Upper lobe of left lung (tissue), 4 donors: ENCODE measurements at regions not wholly inside any gene's neighbourhood (a gene's known extent, or its start where the extent isn't known, plus 50 kb on each side); places are given as distances from the start of the nearest gene placed in this dataset.

ENCODE experiments used
- CTCF ChIP-seq, 6 experiments: fragments of 450-650 bp in 4 of 6; fragments of 200-600 bp in 2 of 6; sonication (generic) in 2 of 6; IDR thresholded peaks; one replicate each; pipeline ENCODE4 v1.5.1; 2016 to 2019; ENCODE audit warnings: antibody characterized with exemption in 6 of 6
- POLR2A ChIP-seq, 4 donors: fragments of 450-650 bp; IDR thresholded peaks; one replicate each; pipeline ENCODE4 v1.5.1; 2016 to 2017; ENCODE audit warnings: antibody characterized with exemption in 4 of 4, mild to moderate bottlenecking in 2 of 4

- TF ChIP-seq CTCF (IDR thresholded peaks at IDR 0.05) (no peak), POLR2A (IDR thresholded peaks at IDR 0.05) (no peak)
Observed at GRCh38 chr16:86020971-86021370, 122.0 kb downstream of the IRF8 start.
